ENCODE measurements at regions not wholly inside any gene's neighbourhood (a gene's known extent, or its start where the extent isn't known, plus 50 kb on each side); places are given as distances from the start of the nearest gene placed in this dataset.

GRCh38 chr1:244237445-244237844, 186.4 kb downstream of the ZBTB18 start:
- TF ChIP-seq POLR2A (IDR thresholded peaks at IDR 0.05) = no peak
- TF ChIP-seq CTCF (IDR thresholded peaks at IDR 0.05) = no peak
- TF ChIP-seq POLR2AphosphoS5 (IDR thresholded peaks at IDR 0.05) = no peak
